HepG2 (cell line): ENCODE measurements at regions not wholly inside any gene's neighbourhood (a gene's known extent, or its start where the extent isn't known, plus 50 kb on each side); places are given as distances from the start of the nearest gene placed in this dataset.

Source experiments
- ATAC-seq: fragments of 200-7000 bp; cut with Tn5 transposase; 3 replicates; pipeline ENCODE4 v1.9.1; 2020; ENCODE audit warnings: mild to moderate bottlenecking, moderate library complexity
- BruUV-seq: library from RNA; stranded (reverse); fragments of 400-500 nt; replicated peaks from 2 replicates; lab custom pipeline; 2021; lab: Mats Ljungman, UMichigan
- CTCF ChIA-PET: fragments of 300-600 bp; formaldehyde crosslinking; extraction: SDS; loops from one replicate; lab custom pipeline; 2021; ENCODE audit warnings: low total read pairs, inconsistent platforms, low intra/inter-chr PET ratio; lab: Yijun Ruan, JAX
- POLR2A ChIA-PET: fragments of 350-600 bp; sonication (Branson Sonifier 250); formaldehyde crosslinking; loops from one replicate; lab custom pipeline; 2020; ENCODE audit warnings: antibody characterized with exemption, inconsistent platforms; lab: Yijun Ruan, JAX
- DNase-seq: peaks from one replicate; pipeline ENCODE4 v3.0.0-alpha.2; 2015; ENCODE audit warnings: low spot score
- FAIRE-seq: peaks from 3 replicates; lab custom pipeline; 2011; peaks lifted over from hg19 to GRCh38; lab: Jason Lieb, UNC
- H2AFZ ChIP-seq: one replicate; pipeline ENCODE4 v1.6.1; 2011; ENCODE audit warnings: low read length, inconsistent platforms
- H3K27ac ChIP-seq: fragments of 300-600 bp; 3 replicates; pipeline ENCODE4 v1.8.0; 2011; ENCODE audit warnings: mixed run types, mild to moderate bottlenecking, mixed read lengths, low read length, inconsistent platforms; ENCODE audit not compliant: insufficient read depth; ENCODE audit errors: extremely low read length
- H3K27me3 ChIP-seq, 2 experiments: fragments of 200-600 bp in 1 of 2; 2 replicates in 1 of 2; 3 replicates in 1 of 2; pipeline versions ENCODE4 v1.6.0 to v1.8.0; 2011; ENCODE audit warnings: low read length in 2 of 2, mild to moderate bottlenecking in 2 of 2, moderate library complexity in 2 of 2, inconsistent platforms in 1 of 2; ENCODE audit not compliant: insufficient read depth in 2 of 2, control insufficient read depth in 1 of 2
- H3K36me3 ChIP-seq, 2 experiments: fragments of 200-600 bp in 1 of 2; replicated peaks in 1 of 2; 2 replicates in 1 of 2; 3 replicates in 1 of 2; pipeline versions ENCODE4 v1.5.1 to v1.8.0; 2011; ENCODE audit warnings: low read length in 2 of 2, inconsistent platforms in 1 of 2; ENCODE audit not compliant: insufficient read depth in 2 of 2, control insufficient read depth in 1 of 2
- H3K4me1 ChIP-seq: 2 replicates; pipeline ENCODE4 v1.5.1; 2012; ENCODE audit warnings: low read length, inconsistent platforms; ENCODE audit not compliant: insufficient read depth
- H3K4me2 ChIP-seq: 2 replicates; pipeline ENCODE4 v1.6.0; 2011; ENCODE audit warnings: low read depth, low read length, inconsistent platforms
- H3K4me3 ChIP-seq, 3 experiments: fragments of 200-600 bp in 1 of 3; sonication (generic), shearing (Covaris generic) in 1 of 3; replicated peaks in 1 of 3; 2 replicates each; pipeline ENCODE4 v1.5.1; 2011 to 2016; ENCODE audit warnings: low read length in 3 of 3, inconsistent platforms in 2 of 3, low read depth in 2 of 3, mild to moderate bottlenecking in 2 of 3, control low read depth in 1 of 3, mixed read lengths in 1 of 3; ENCODE audit not compliant: insufficient read depth in 1 of 3
- H3K79me2 ChIP-seq: one replicate; pipeline ENCODE4 v1.6.1; 2011; ENCODE audit warnings: low read length, inconsistent platforms; ENCODE audit not compliant: insufficient read depth
- H3K9ac ChIP-seq: 2 replicates; pipeline ENCODE4 v1.6.0; 2011; ENCODE audit warnings: mild to moderate bottlenecking, low read depth, low read length, inconsistent platforms; ENCODE audit not compliant: insufficient read depth
- H3K9me3 ChIP-seq: 2 replicates; pipeline ENCODE4 v1.5.1; 2012; ENCODE audit warnings: mild to moderate bottlenecking, low read length
- H4K20me1 ChIP-seq: 2 replicates; pipeline ENCODE4 v1.6.0; 2011; ENCODE audit warnings: inconsistent platforms, mild to moderate bottlenecking, low read length, moderate library complexity; ENCODE audit not compliant: insufficient read depth
- ARID2 ChIP-seq: sonication (generic); formaldehyde crosslinking; IDR thresholded peaks from 2 replicates; pipeline ENCODE4 v1.8.1; 2022; ENCODE audit warnings: mild to moderate bottlenecking, missing genetic modification reagents, borderline replicate concordance
- ARID3A ChIP-seq: IDR thresholded peaks from 2 replicates; pipeline ENCODE4 v1.6.1; 2012; ENCODE audit warnings: low read depth, low read length, improper control_type of control experiment
- ATF7 ChIP-seq, 2 experiments: fragments of 450-650 bp in 1 of 2; sonication (generic) in 1 of 2; formaldehyde crosslinking in 1 of 2; IDR thresholded peaks; 2 replicates each; pipeline versions ENCODE4 v1.4.0 to v1.6.1; 2016 to 2020; ENCODE audit warnings: antibody characterized with exemption in 1 of 2, mild to moderate bottlenecking in 1 of 2, missing genetic modification reagents in 1 of 2
- CREB1 ChIP-seq, 2 experiments: fragments of 450-650 bp in 1 of 2; IDR thresholded peaks; 2 replicates each; pipeline ENCODE4 v1.6.1; 2016 to 2017; ENCODE audit warnings: control low read depth in 1 of 2, mild to moderate bottlenecking in 1 of 2, missing compliant biosample characterization in 1 of 2, missing genetic modification characterization in 1 of 2
- EZH2 ChIP-seq: conservative IDR thresholded peaks from 2 replicates; pipeline ENCODE4 v1.6.1; 2012; ENCODE audit warnings: mild to moderate bottlenecking, low read depth, low read length, moderate library complexity
- GLMP ChIP-seq: sonication (generic); formaldehyde crosslinking; IDR thresholded peaks from 2 replicates; pipeline ENCODE4 v1.9.0; 2021; ENCODE audit warnings: missing genetic modification reagents, mild to moderate bottlenecking, borderline replicate concordance
- GTF3A ChIP-seq: sonication (generic); formaldehyde crosslinking; conservative IDR thresholded peaks from 2 replicates; pipeline ENCODE4 v1.4.0; 2020; ENCODE audit warnings: mild to moderate bottlenecking, missing genetic modification reagents
- KDM1A ChIP-seq: IDR thresholded peaks from 2 replicates; pipeline ENCODE4 v1.6.1; 2016; ENCODE audit warnings: missing compliant biosample characterization
- NR2F1 ChIP-seq, 2 experiments: fragments of 450-650 bp in 1 of 2; formaldehyde crosslinking in 1 of 2; IDR thresholded peaks; 2 replicates each; pipeline versions ENCODE4 v1.5.0 to v1.6.1; 2016 to 2020; ENCODE audit warnings: mild to moderate bottlenecking in 1 of 2, missing compliant biosample characterization in 1 of 2, missing genetic modification reagents in 1 of 2, moderate library complexity in 1 of 2
- POLR2AphosphoS5 ChIP-seq: IDR thresholded peaks from 2 replicates; pipeline ENCODE4 v1.6.1; 2012; ENCODE audit warnings: low read depth, low read length
- STAG1 ChIP-seq: sonication (generic); formaldehyde crosslinking; IDR thresholded peaks from 2 replicates; pipeline ENCODE4 v1.4.0; 2020; ENCODE audit warnings: missing genetic modification reagents
- ZBTB20 ChIP-seq: sonication (generic); formaldehyde crosslinking; IDR thresholded peaks from 2 replicates; pipeline ENCODE4 v1.8.1; 2023; ENCODE audit warnings: missing genetic modification reagents, low read depth, mild to moderate bottlenecking, borderline replicate concordance
- ZNF30 ChIP-seq: sonication (generic); formaldehyde crosslinking; IDR thresholded peaks from 2 replicates; pipeline ENCODE4 v1.5.0; 2020; ENCODE audit warnings: mild to moderate bottlenecking, missing genetic modification reagents
- ZNF33A ChIP-seq: sonication (generic); formaldehyde crosslinking; IDR thresholded peaks from 2 replicates; pipeline ENCODE4 v1.5.1; 2020; ENCODE audit warnings: missing genetic modification reagents, mild to moderate bottlenecking, moderate library complexity, borderline replicate concordance
- ZNF383 ChIP-seq: sonication (generic); formaldehyde crosslinking; IDR thresholded peaks from 2 replicates; pipeline ENCODE4 v1.4.0; 2020; ENCODE audit warnings: missing genetic modification reagents, mild to moderate bottlenecking, borderline replicate concordance
- ZNF460 ChIP-seq: sonication (generic); formaldehyde crosslinking; IDR thresholded peaks from 2 replicates; pipeline ENCODE4 v1.5.1; 2020; ENCODE audit warnings: missing genetic modification reagents, mild to moderate bottlenecking, borderline replicate concordance
- WGBS: methylation state at CpG from one replicate; pipeline ENCODE4 v1.1.6; 2017; ENCODE audit warnings: low lambda C conversion rate; 5-methylcytosine and 5-hydroxymethylcytosine counted together
- in situ Hi-C: cut with HindIII; loops from 2 replicates; pipeline ENCODE4 v1.10.0; 2017; ENCODE audit warnings: low pct_unique_long_range_greater_than_20kb; ENCODE audit not compliant: extremely low pct_ligation_motif_present
- intact Hi-C: fragments of 100-400 bp; cut with micrococcal nuclease; formaldehyde crosslinking; loops from one replicate; pipeline ENCODE4 v1.10.0; 2022; ENCODE audit not compliant: unreplicated experiment
- TF ChIP-seq, protein P1 (sequence below): sonication (generic); formaldehyde crosslinking; IDR thresholded peaks from 2 replicates; pipeline ENCODE4 v1.4.0; 2020; ENCODE audit warnings: missing genetic modification reagents, borderline replicate concordance

- Histone ChIP-seq H3K4me3 (no peak overlapping the region), H3K27ac (no peak overlapping the region), H3K27me3 (no peaks in the 10 kb centered on the region; a peak in 1 of 5 replicates), H2AFZ (peak overlapping the region; percentile 59), H4K20me1 (no peaks in the 10 kb centered on the region), H3K9me3 (no peaks in the 10 kb centered on the region), H3K36me3 (no peaks in the 10 kb centered on the region), H3K79me2 (no peaks in the 10 kb centered on the region), H3K9ac (no peak overlapping the region), H3K4me2 (no peak overlapping the region), H3K4me1 (peaks cover 8% of the 10 kb centered on the region; the same call in 1 of the 2 replicates)
- BruUV-seq, result no TSS peak
- no peak for FAIRE-seq
- no peak for ATAC-seq
- in situ Hi-C loops (no loop called here), intact Hi-C loops (no loop called here)
- DNase-seq, result peak; percentile 21
- POLR2A ChIA-PET, result no interaction called here
- CTCF ChIA-PET, result no interaction called here
- TF ChIP-seq ZNF30 (CRISPR knock-in tag) (no peak), NR2F1 (CRISPR knock-in tag; IDR thresholded peaks at IDR 0.05) (no peak), ARID2 (CRISPR knock-in tag) (no peak), ZNF33A (CRISPR knock-in tag) (no peak), EZH2 (no peak), STAG1 (CRISPR knock-in tag) (no peak), ZNF460 (CRISPR knock-in tag) (no peak), ZNF383 (CRISPR knock-in tag) (no peak), KDM1A (no peak), ATF7 (IDR thresholded peaks at IDR 0.05) (peak; percentile 16; the same call in 1 of the 2 replicates), ATF7 (CRISPR knock-in tag; IDR thresholded peaks at IDR 0.05) (no peak), GLMP (CRISPR knock-in tag) (no peak), ARID3A (no peak), ZBTB20 (CRISPR knock-in tag) (no peak), CREB1 (IDR thresholded peaks at IDR 0.05) (peak; percentile 32; the same call in 1 of the 2 replicates), CREB1 (CRISPR knock-in tag; IDR thresholded peaks at IDR 0.05) (no peak), POLR2AphosphoS5 (no peak), GTF3A (no peak)
- TF ChIP-seq, protein P1, sequence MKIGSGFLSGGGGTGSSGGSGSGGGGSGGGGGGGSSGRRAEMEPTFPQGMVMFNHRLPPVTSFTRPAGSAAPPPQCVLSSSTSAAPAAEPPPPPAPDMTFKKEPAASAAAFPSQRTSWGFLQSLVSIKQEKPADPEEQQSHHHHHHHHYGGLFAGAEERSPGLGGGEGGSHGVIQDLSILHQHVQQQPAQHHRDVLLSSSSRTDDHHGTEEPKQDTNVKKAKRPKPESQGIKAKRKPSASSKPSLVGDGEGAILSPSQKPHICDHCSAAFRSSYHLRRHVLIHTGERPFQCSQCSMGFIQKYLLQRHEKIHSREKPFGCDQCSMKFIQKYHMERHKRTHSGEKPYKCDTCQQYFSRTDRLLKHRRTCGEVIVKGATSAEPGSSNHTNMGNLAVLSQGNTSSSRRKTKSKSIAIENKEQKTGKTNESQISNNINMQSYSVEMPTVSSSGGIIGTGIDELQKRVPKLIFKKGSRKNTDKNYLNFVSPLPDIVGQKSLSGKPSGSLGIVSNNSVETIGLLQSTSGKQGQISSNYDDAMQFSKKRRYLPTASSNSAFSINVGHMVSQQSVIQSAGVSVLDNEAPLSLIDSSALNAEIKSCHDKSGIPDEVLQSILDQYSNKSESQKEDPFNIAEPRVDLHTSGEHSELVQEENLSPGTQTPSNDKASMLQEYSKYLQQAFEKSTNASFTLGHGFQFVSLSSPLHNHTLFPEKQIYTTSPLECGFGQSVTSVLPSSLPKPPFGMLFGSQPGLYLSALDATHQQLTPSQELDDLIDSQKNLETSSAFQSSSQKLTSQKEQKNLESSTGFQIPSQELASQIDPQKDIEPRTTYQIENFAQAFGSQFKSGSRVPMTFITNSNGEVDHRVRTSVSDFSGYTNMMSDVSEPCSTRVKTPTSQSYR, result no peak
- 58% methylated on average over 4 of the region's 4 CpGs for WGBS
Measured at GRCh38 chr7:20561466-20561865, 54.0 kb upstream of the ABCB5 start.
